GM19023 (cell line): ENCODE measurements at regions not wholly inside any gene's neighbourhood (a gene's known extent, or its start where the extent isn't known, plus 50 kb on each side); places are given as distances from the start of the nearest gene placed in this dataset.

Experiments used
- ATAC-seq: cut with Tn5 transposase; IDR thresholded peaks from one replicate; pipeline ENCODE4 v1.9.1; 2021; ENCODE audit warnings: mild to moderate bottlenecking, moderate library complexity; ENCODE audit not compliant: unreplicated experiment

DNA sequence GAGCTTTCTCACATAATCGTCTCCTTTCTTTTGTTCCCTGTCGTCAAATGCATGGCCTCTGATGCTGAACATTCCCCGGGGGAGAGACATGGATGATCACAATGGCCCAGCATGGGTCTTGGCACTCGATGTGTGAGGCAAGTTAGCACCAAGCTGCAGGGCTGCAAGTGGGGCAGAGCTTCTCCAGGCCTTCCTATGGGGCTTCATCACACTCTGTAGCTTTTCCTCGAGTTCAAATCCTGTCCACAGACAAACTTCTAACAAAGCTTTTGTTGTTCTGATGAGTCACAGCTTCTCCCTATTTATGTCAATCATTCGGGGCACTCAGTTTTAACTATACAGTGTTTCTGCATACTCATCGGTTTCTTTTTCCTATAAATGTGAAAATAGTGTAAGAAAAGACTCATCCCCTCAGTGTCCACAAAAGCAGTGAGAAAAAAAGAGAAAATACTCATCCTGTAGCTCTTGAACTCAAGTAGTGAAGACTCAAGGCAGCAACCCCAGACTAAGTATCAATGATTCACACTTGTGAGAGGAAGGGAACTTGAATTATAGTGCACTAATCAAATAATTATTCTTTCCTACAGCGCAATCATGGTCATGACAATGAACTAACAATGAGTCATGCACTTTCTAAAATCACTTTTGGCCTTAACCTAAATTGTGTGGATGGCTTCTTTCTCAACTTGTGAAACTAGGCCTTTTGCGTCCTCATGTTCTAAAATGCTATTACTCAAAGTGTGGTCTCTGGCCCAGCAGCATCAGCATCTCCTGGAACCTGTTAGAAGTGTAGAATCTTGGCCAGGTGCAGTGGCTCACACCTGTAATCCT, 68.4 kb upstream of the NOX3 start:
- ATAC-seq = no peak

DNA sequence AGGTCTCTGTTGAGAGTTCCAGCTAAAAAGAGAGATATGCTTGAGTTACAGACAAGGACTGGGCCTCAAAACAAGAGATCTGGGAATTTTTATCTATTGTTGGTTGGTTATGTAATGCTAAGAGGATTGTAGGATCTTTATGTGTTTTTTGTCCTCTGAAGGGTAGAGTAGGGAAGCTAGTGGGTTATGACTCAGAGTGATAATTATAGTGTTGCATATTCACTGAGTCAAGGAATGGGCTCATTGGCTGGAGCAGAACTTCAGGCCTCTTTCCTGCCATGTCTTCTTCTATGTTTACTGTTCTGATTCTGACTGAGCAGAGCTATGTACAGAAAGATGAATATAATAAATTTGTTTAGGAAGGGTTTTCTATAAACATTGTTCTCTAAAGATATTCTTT, 66.1 kb upstream of the NOX3 start:
- no peak for ATAC-seq

DNA sequence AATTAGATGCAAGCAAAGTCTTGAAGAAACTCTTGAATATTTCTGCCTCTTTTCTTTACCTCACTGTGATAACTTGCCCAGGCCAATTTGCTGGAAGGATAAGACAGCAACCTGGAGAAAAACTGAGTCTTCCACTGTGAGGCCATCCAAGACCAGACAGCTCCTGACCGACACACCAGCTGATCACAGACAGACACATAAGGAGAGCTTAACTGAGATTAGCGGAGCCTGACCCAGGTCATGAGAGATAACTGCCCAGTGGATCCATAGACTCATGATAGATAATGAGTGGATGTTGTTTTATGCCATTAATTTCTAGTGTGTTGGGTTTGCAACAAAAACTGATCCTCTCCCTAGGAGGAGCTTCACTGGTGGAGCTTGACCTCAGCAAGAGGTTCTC, 64.4 kb upstream of the NOX3 start:
- ATAC-seq = no peak

DNA sequence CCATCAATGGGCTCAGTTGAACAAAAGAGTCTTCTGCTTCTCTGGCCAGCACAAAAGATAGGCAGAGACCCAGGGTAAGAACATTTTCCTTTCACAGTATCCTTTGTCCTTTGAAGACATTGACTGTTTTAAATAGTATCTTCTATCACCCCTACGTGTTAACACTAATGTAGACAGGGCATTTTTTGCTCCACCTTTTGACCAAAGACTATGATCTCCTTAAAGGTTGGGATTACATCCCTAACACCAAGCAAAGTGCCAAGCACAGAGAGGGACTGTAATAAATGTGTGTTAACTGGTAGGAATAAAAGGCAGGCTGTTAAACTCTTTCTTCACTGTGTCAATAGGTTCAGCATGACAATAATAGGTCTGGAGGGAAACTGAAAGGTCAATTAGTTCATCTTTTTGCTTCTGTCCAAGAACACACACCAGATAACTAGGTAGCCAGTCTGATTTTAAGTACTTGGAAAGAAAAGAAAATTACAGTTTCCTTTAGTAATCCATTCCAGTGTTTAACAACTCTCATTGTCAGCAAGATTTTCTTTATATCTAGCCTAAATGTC, 63.6 kb upstream of the NOX3 start:
- no peak for ATAC-seq

DNA sequence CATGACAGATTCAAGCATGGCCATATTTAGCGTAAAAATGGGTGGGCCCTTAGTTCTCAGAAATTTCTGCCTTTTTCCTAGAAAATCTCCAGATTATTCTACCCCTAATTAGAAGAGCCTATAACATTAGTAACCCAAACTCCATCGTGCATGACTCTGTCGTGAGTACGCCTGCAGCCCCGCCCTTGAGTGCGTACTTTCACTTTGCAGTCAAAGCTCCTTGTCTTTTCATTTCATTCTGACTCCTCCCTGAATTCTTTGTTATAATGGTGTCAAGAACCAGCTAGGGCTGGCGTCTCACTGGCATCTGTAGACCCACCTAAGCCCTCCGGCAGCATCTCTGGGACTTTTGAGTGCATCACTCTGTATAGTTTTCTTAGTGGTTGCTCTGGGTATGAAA, 61.7 kb upstream of the NOX3 start:
- no peak for ATAC-seq

DNA sequence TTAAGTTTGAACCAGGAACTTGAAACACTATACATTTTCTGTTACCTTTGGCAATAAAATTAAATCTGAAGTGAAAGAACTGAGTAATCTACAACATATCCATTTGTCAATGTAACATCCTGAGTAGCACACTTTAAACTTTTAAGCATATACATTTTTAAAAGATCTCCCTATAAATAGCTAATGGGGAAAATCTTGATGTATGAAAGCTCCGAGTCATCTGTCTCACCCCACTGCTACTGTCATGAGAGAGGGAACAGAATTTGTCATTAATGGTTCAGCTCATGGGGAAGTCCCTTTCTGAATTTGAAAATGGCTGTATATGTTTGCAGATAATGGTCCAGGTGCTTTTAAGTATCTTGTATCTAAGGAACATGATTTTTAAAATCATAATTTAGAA, 55.2 kb upstream of the NOX3 start:
- peak; percentile 80 for ATAC-seq

DNA sequence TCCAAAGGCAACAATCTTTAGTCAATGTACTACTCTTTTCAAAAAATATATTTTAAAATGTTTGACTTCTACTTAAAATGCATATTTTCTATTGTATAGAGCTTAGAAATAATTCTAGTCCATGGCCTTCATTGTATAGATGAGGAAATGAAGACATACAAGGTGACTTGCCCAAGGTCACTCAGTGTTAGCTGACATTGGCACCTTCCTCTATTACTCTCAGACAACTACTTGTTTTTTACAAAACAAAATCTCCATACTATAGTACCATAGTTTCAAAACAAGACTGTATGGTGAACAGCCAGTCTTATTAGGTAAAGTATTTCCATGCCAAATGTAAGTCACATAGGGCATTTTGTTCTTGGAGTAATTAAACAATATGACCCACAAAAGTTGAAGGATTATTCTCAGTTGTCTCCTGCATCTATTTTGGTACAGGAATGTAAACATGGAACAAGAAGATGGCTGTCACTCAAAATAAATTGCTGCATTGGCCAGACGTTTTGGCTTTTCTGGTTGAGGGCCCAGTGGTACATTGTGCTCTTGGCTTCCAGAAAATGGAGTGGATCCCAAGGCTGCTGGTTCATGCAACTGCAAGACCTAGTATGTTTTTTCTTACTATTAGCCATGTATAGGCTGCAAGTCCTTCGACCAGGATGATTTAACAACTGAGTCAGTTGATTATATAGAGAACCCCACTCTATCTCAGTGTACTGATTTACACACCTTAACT, 54.3 kb upstream of the NOX3 start:
- ATAC-seq = no peak

DNA sequence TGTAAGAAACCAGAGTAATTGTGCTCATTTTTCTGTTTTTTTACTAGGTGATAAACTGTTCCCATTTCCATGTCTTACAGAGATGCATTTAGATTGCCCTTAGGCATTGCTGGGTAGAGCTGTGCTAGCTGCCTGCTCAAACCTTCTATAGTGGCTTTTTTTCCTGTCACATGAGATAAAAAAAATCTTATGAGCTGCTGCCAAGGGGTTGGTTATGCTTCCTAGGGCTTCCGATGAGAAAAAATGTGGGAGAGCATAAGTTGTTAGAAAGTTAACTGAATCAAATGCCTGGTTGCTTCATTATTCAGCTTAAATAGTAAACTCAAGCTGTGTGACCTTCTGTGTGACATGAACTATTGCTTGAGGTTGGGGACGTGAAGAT, 50.0 kb upstream of the NOX3 start:
- no peak for ATAC-seq
